ENCODE measurements at regions not wholly inside any gene's neighbourhood (a gene's known extent, or its start where the extent isn't known, plus 50 kb on each side); places are given as distances from the start of the nearest gene placed in this dataset.

- no peak for DNase-seq (ENCODE audit: low spot score)
- no peaks in the 10 kb centered on the region for H3K9me3 ChIP-seq (ENCODE audit: control insufficient read depth in 4 of 4, low read length in 3 of 4)
- no peak overlapping the region for H3K4me3 ChIP-seq (ENCODE audit: low read depth in 1 of 3, low read length in 3 of 3)
- no peaks in the 10 kb centered on the region for H3K4me1 ChIP-seq (ENCODE audit: control insufficient read depth in 4 of 4, insufficient read depth in 4 of 4, low read length in 3 of 4)
- H3K27me3 ChIP-seq (ENCODE audit: control insufficient read depth in 4 of 4, insufficient read depth in 4 of 4, low read length in 3 of 4): no peaks in the 10 kb centered on the region
- H3K9ac ChIP-seq (ENCODE audit: low read depth in 1 of 2, low read length in 2 of 2): no peak overlapping the region
- WGBS: 36% methylated on average over 1 of the region's 1 CpG
- TF ChIP-seq RXRA (IDR thresholded peaks at IDR 0.05) (no peak), YY1 (IDR thresholded peaks at IDR 0.05) (no peak), FOXA2 (IDR thresholded peaks at IDR 0.05) (no peak), CTCF (IDR thresholded peaks at IDR 0.05; ENCODE audit: low read depth, low read length, missing input control) (no peak), JUND (IDR thresholded peaks at IDR 0.05) (no peak), RAD21 (IDR thresholded peaks at IDR 0.05) (no peak), NR2F2 (IDR thresholded peaks at IDR 0.05) (no peak), HNF4A (conservative IDR thresholded peaks at IDR 0.05) (no peak), HNF4G (IDR thresholded peaks at IDR 0.05) (no peak)
- TF ChIP-seq, protein P1, sequence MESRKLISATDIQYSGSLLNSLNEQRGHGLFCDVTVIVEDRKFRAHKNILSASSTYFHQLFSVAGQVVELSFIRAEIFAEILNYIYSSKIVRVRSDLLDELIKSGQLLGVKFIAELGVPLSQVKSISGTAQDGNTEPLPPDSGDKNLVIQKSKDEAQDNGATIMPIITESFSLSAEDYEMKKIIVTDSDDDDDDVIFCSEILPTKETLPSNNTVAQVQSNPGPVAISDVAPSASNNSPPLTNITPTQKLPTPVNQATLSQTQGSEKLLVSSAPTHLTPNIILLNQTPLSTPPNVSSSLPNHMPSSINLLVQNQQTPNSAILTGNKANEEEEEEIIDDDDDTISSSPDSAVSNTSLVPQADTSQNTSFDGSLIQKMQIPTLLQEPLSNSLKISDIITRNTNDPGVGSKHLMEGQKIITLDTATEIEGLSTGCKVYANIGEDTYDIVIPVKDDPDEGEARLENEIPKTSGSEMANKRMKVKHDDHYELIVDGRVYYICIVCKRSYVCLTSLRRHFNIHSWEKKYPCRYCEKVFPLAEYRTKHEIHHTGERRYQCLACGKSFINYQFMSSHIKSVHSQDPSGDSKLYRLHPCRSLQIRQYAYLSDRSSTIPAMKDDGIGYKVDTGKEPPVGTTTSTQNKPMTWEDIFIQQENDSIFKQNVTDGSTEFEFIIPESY (IDR thresholded peaks at IDR 0.05): no peak
- TF ChIP-seq, protein P2, sequence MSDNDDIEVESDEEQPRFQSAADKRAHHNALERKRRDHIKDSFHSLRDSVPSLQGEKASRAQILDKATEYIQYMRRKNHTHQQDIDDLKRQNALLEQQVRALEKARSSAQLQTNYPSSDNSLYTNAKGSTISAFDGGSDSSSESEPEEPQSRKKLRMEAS (IDR thresholded peaks at IDR 0.05): no peak
- H3K36me3 ChIP-seq (ENCODE audit: control insufficient read depth in 4 of 4, insufficient read depth in 3 of 4, low read depth in 1 of 4, low read length in 3 of 4): no peaks in the 10 kb centered on the region
- H3K27ac ChIP-seq (ENCODE audit: low read depth in 1 of 2, low read length in 2 of 2): no peak overlapping the region
Measured at GRCh38 chr2:140117386-140117785, 1337.2 kb upstream of the NXPH2 start.

DNA sequence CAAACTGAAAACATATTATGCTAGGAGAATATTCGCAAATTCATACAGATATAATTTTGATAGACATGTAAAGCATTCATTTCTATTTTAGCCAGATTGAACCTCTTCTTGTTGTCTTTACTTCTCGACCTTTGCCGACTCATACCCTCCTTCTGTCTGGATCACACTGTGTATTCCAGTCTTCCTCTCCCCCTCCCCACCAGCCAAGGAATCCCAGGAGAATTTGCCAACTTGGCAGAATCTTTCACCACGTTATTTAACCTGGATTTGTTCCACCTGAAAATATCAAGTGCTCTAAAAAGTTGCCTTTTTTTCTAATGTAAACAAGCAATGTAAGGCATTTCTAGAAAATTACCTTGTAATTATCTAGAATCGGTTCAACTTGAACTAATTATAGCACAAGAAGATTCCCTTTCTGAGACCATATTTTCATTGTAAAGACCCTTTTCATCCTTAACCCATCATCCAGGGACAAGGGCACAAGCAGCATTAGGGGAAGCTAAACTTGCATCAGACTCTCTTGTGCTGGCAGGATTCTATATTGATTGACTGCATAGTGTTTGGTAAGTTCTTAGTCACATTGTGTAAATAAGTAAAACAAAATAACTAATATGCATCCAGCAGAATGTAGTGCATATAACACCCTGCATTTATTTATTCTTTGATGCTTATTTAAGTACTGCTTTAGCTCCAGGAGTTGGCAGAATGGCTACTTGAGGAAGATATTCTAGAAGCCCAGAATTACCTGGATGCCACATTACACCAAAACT, 1328.7 kb upstream of the NXPH2 start:
- Histone ChIP-seq H3K36me3 (ENCODE audit: control insufficient read depth in 4 of 4, insufficient read depth in 3 of 4, low read depth in 1 of 4, low read length in 3 of 4) (no peaks in the 10 kb centered on the region), H3K4me3 (ENCODE audit: low read depth in 1 of 3, low read length in 3 of 3) (no peak overlapping the region), H3K9me3 (ENCODE audit: control insufficient read depth in 4 of 4, low read length in 3 of 4) (no peaks in the 10 kb centered on the region), H3K27ac (ENCODE audit: low read depth in 1 of 2, low read length in 2 of 2) (no peak overlapping the region), H3K27me3 (ENCODE audit: control insufficient read depth in 4 of 4, insufficient read depth in 4 of 4, low read length in 3 of 4) (no peaks in the 10 kb centered on the region), H3K4me1 (ENCODE audit: control insufficient read depth in 4 of 4, insufficient read depth in 4 of 4, low read length in 3 of 4) (no peaks in the 10 kb centered on the region), H3K9ac (ENCODE audit: low read depth in 1 of 2, low read length in 2 of 2) (no peak overlapping the region)
- TF ChIP-seq RXRA (IDR thresholded peaks at IDR 0.05) (no peak), JUND (IDR thresholded peaks at IDR 0.05) (no peak), EGR1 (IDR thresholded peaks at IDR 0.05; ENCODE audit: low read depth in 2 of 2) (no peak), HNF4G (IDR thresholded peaks at IDR 0.05) (no peak)
- TF ChIP-seq, protein P2 (IDR thresholded peaks at IDR 0.05): no peak
- TF ChIP-seq, protein P3, sequence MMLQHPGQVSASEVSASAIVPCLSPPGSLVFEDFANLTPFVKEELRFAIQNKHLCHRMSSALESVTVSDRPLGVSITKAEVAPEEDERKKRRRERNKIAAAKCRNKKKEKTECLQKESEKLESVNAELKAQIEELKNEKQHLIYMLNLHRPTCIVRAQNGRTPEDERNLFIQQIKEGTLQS (IDR thresholded peaks at IDR 0.05): no peak
- TF ChIP-seq, protein P1 (IDR thresholded peaks at IDR 0.05): no peak
- WGBS: 67% methylated on average over 5 of the region's 5 CpGs
- DNase-seq (ENCODE audit: low spot score): no peak

All from liver (tissue), 8 donors.